HepG2 (cell line): ENCODE measurements at regions not wholly inside any gene's neighbourhood (a gene's known extent, or its start where the extent isn't known, plus 50 kb on each side); places are given as distances from the start of the nearest gene placed in this dataset.

Experiments used
- ATAC-seq: fragments of 200-7000 bp; cut with Tn5 transposase; 3 replicates; pipeline ENCODE4 v1.9.1; 2020; ENCODE audit warnings: mild to moderate bottlenecking, moderate library complexity
- BruUV-seq: library from RNA; stranded (reverse); fragments of 400-500 nt; replicated peaks from 2 replicates; lab custom pipeline; 2021; lab: Mats Ljungman, UMichigan
- CTCF ChIA-PET: fragments of 300-600 bp; formaldehyde crosslinking; extraction: SDS; loops from one replicate; lab custom pipeline; 2021; ENCODE audit warnings: low total read pairs, inconsistent platforms, low intra/inter-chr PET ratio; lab: Yijun Ruan, JAX
- POLR2A ChIA-PET: fragments of 350-600 bp; sonication (Branson Sonifier 250); formaldehyde crosslinking; loops from one replicate; lab custom pipeline; 2020; ENCODE audit warnings: antibody characterized with exemption, inconsistent platforms; lab: Yijun Ruan, JAX
- DNase-seq: peaks from one replicate; pipeline ENCODE4 v3.0.0-alpha.2; 2015; ENCODE audit warnings: low spot score
- FAIRE-seq: peaks from 3 replicates; lab custom pipeline; 2011; peaks lifted over from hg19 to GRCh38; lab: Jason Lieb, UNC
- H2AFZ ChIP-seq: one replicate; pipeline ENCODE4 v1.6.1; 2011; ENCODE audit warnings: low read length, inconsistent platforms
- H3K27ac ChIP-seq: fragments of 300-600 bp; 3 replicates; pipeline ENCODE4 v1.8.0; 2011; ENCODE audit warnings: mixed run types, mild to moderate bottlenecking, mixed read lengths, low read length, inconsistent platforms; ENCODE audit not compliant: insufficient read depth; ENCODE audit errors: extremely low read length
- H3K27me3 ChIP-seq, 2 experiments: fragments of 200-600 bp in 1 of 2; 2 replicates in 1 of 2; 3 replicates in 1 of 2; pipeline versions ENCODE4 v1.6.0 to v1.8.0; 2011; ENCODE audit warnings: low read length in 2 of 2, mild to moderate bottlenecking in 2 of 2, moderate library complexity in 2 of 2, inconsistent platforms in 1 of 2; ENCODE audit not compliant: insufficient read depth in 2 of 2, control insufficient read depth in 1 of 2
- H3K36me3 ChIP-seq, 2 experiments: fragments of 200-600 bp in 1 of 2; replicated peaks in 1 of 2; 2 replicates in 1 of 2; 3 replicates in 1 of 2; pipeline versions ENCODE4 v1.5.1 to v1.8.0; 2011; ENCODE audit warnings: low read length in 2 of 2, inconsistent platforms in 1 of 2; ENCODE audit not compliant: insufficient read depth in 2 of 2, control insufficient read depth in 1 of 2
- H3K4me1 ChIP-seq: 2 replicates; pipeline ENCODE4 v1.5.1; 2012; ENCODE audit warnings: low read length, inconsistent platforms; ENCODE audit not compliant: insufficient read depth
- H3K4me2 ChIP-seq: 2 replicates; pipeline ENCODE4 v1.6.0; 2011; ENCODE audit warnings: low read depth, low read length, inconsistent platforms
- H3K4me3 ChIP-seq, 3 experiments: fragments of 200-600 bp in 1 of 3; sonication (generic), shearing (Covaris generic) in 1 of 3; replicated peaks in 1 of 3; 2 replicates each; pipeline ENCODE4 v1.5.1; 2011 to 2016; ENCODE audit warnings: low read length in 3 of 3, inconsistent platforms in 2 of 3, low read depth in 2 of 3, mild to moderate bottlenecking in 2 of 3, control low read depth in 1 of 3, mixed read lengths in 1 of 3; ENCODE audit not compliant: insufficient read depth in 1 of 3
- H3K79me2 ChIP-seq: one replicate; pipeline ENCODE4 v1.6.1; 2011; ENCODE audit warnings: low read length, inconsistent platforms; ENCODE audit not compliant: insufficient read depth
- H3K9ac ChIP-seq: 2 replicates; pipeline ENCODE4 v1.6.0; 2011; ENCODE audit warnings: mild to moderate bottlenecking, low read depth, low read length, inconsistent platforms; ENCODE audit not compliant: insufficient read depth
- H3K9me3 ChIP-seq: 2 replicates; pipeline ENCODE4 v1.5.1; 2012; ENCODE audit warnings: mild to moderate bottlenecking, low read length
- H4K20me1 ChIP-seq: 2 replicates; pipeline ENCODE4 v1.6.0; 2011; ENCODE audit warnings: inconsistent platforms, mild to moderate bottlenecking, low read length, moderate library complexity; ENCODE audit not compliant: insufficient read depth
- CEBPB ChIP-seq: IDR thresholded peaks from 2 replicates; pipeline ENCODE4 v1.6.1; 2011; ENCODE audit warnings: low read depth, low read length, improper control_type of control experiment, borderline replicate concordance
- HMG20B ChIP-seq: conservative IDR thresholded peaks from 2 replicates; pipeline ENCODE4 v1.6.1; 2016; ENCODE audit warnings: missing genetic modification reagents, missing compliant biosample characterization
- IKZF4 ChIP-seq: sonication (generic); formaldehyde crosslinking; IDR thresholded peaks from 2 replicates; pipeline ENCODE4 v1.5.1; 2020; ENCODE audit warnings: borderline replicate concordance, mild to moderate bottlenecking, low read depth, missing genetic modification reagents; ENCODE audit errors: not compliant biosample characterization
- MAZ ChIP-seq, 2 experiments: sonication (generic) in 1 of 2; formaldehyde crosslinking in 1 of 2; IDR thresholded peaks; 2 replicates each; pipeline versions ENCODE4 v1.5.0 to v1.6.1; 2012 to 2020; ENCODE audit warnings: low read depth in 2 of 2, mild to moderate bottlenecking in 2 of 2, borderline replicate concordance in 1 of 2, improper control_type of control experiment in 1 of 2, low read length in 1 of 2, missing genetic modification reagents in 1 of 2, moderate library complexity in 1 of 2
- MIXL1 ChIP-seq: IDR thresholded peaks from 2 replicates; pipeline ENCODE4 v1.6.1; 2016
- NBN ChIP-seq: fragments of 450-650 bp; conservative IDR thresholded peaks from 2 replicates; pipeline ENCODE4 v1.6.1; 2017
- PAWR ChIP-seq: sonication (generic); formaldehyde crosslinking; IDR thresholded peaks from 2 replicates; pipeline ENCODE4 v1.4.0; 2020; ENCODE audit warnings: missing genetic modification reagents, mild to moderate bottlenecking, borderline replicate concordance
- PLRG1 ChIP-seq: fragments of 450-650 bp; conservative IDR thresholded peaks from 2 replicates; pipeline ENCODE4 v1.6.1; 2016
- SALL2 ChIP-seq: sonication (generic); formaldehyde crosslinking; IDR thresholded peaks from 2 replicates; pipeline ENCODE4 v1.8.1; 2023; ENCODE audit warnings: mild to moderate bottlenecking, missing genetic modification reagents, inconsistent platforms
- SIN3A ChIP-seq: IDR thresholded peaks from 2 replicates; pipeline ENCODE4 v1.6.1; 2011; ENCODE audit warnings: low read depth, mild to moderate bottlenecking, control low read depth, low read length, borderline replicate concordance
- ZNF124 ChIP-seq: sonication (generic); formaldehyde crosslinking; IDR thresholded peaks from 2 replicates; pipeline ENCODE4 v1.4.0; 2020; ENCODE audit warnings: missing genetic modification reagents
- ZNF382 ChIP-seq: sonication (generic); formaldehyde crosslinking; IDR thresholded peaks from 2 replicates; pipeline ENCODE4 v1.5.0; 2020; ENCODE audit warnings: missing genetic modification reagents, mild to moderate bottlenecking, borderline replicate concordance
- ZNF460 ChIP-seq: sonication (generic); formaldehyde crosslinking; IDR thresholded peaks from 2 replicates; pipeline ENCODE4 v1.5.1; 2020; ENCODE audit warnings: missing genetic modification reagents, mild to moderate bottlenecking, borderline replicate concordance
- ZNF598 ChIP-seq: sonication (generic); formaldehyde crosslinking; IDR thresholded peaks from 2 replicates; pipeline ENCODE4 v1.5.1; 2020; ENCODE audit warnings: mild to moderate bottlenecking, missing genetic modification reagents, borderline replicate concordance
- ZNF605 ChIP-seq: sonication (generic); formaldehyde crosslinking; IDR thresholded peaks from 2 replicates; pipeline ENCODE4 v1.8.0; 2022; ENCODE audit warnings: mild to moderate bottlenecking, missing genetic modification reagents
- ZNF619 ChIP-seq: sonication (generic); formaldehyde crosslinking; IDR thresholded peaks from 2 replicates; pipeline ENCODE4 v1.4.0; 2020; ENCODE audit warnings: mild to moderate bottlenecking, missing genetic modification reagents
- ZNF644 ChIP-seq: IDR thresholded peaks from 2 replicates; pipeline ENCODE4 v1.6.1; 2016; ENCODE audit warnings: low read depth
- WGBS: methylation state at CpG from one replicate; pipeline ENCODE4 v1.1.6; 2017; ENCODE audit warnings: low lambda C conversion rate; 5-methylcytosine and 5-hydroxymethylcytosine counted together
- in situ Hi-C: cut with HindIII; loops from 2 replicates; pipeline ENCODE4 v1.10.0; 2017; ENCODE audit warnings: low pct_unique_long_range_greater_than_20kb; ENCODE audit not compliant: extremely low pct_ligation_motif_present
- intact Hi-C: fragments of 100-400 bp; cut with micrococcal nuclease; formaldehyde crosslinking; loops from one replicate; pipeline ENCODE4 v1.10.0; 2022; ENCODE audit not compliant: unreplicated experiment
- TF ChIP-seq, protein P1 (sequence below): sonication (generic); formaldehyde crosslinking; IDR thresholded peaks from 2 replicates; pipeline ENCODE4 v1.4.0; 2020; ENCODE audit warnings: missing genetic modification reagents
- TF ChIP-seq, protein P2 (sequence below): sonication (generic); formaldehyde crosslinking; IDR thresholded peaks from 2 replicates; pipeline ENCODE4 v1.8.1; 2022; ENCODE audit warnings: mild to moderate bottlenecking, missing genetic modification reagents
- TF ChIP-seq, protein P3 (sequence below): sonication (generic); formaldehyde crosslinking; IDR thresholded peaks from 2 replicates; pipeline ENCODE4 v1.4.0; 2020; ENCODE audit warnings: missing genetic modification reagents, borderline replicate concordance

DNA sequence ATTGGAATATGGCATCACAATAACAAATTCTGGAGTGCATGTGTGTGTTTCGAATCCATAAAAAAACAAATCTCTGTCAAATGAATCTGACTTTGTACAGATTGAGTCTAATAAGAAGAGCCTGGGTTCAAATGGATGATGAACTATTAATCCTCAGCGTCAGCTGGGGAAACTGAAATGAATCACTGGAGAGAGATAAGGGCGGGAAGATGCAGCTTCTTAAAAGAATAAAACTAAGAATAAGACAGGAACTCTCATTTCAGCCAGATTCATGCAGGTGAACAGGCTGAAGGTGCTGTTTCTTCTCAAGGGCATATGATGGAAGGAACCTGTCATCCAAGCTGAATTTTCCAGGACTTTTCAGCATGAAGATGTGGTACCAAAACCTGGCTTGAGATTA, 202.6 kb upstream of the TRIB2 start (continued):
- TF ChIP-seq MAZ (IDR thresholded peaks at IDR 0.05; ENCODE audit: borderline replicate concordance, low read depth, low read length) (no peak), MAZ (CRISPR knock-in tag; IDR thresholded peaks at IDR 0.05; ENCODE audit: low read depth) (no peak), ZNF605 (CRISPR knock-in tag) (no peak), PLRG1 (no peak)

DNA sequence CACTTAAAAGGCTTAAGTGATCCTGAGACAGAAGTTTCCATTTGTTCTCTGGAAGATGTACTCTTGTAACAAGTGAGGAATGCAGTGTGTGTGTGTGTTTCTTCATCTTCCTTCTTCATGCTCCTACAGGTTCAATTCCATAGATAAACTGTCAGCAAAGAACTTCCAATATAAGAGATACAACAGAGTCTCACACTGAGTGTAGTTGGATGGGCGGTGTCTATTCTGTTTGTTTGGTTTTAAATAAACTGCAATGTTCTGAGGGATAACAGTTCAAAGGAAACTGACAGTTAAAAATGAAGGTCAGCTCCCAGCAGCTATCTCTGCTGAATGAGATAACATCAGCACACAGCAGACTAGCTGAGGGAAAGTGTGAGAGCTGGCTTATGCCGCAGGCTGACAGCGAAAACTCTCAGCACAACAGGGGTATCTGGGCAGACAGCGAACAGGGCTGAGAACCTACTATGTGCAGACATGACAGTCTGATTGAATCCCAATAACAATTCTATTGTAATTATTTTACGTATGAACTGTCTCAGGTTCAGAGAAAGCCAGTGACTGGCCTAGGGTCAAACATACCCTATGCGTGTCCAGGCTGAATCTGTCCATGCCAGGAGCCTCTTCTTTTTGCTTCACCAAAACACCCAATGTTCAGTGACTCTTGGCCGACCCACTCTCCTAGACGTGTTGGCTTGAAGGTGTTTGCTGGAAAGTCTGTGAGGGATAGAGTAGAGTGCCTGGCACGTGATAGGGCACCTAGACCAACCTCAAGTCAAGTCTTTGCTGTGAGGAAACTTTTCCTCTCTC, 201.9 kb upstream of the TRIB2 start:
- Histone ChIP-seq H2AFZ (no peak overlapping the region), H3K27me3 (no peaks in the 10 kb centered on the region), H3K4me2 (peak overlapping the region; percentile 40), H3K27ac (no peak overlapping the region), H3K79me2 (no peaks in the 10 kb centered on the region), H4K20me1 (no peaks in the 10 kb centered on the region), H3K9me3 (no peaks in the 10 kb centered on the region), H3K4me1 (peaks cover 23% of the 10 kb centered on the region), H3K36me3 (no peaks in the 10 kb centered on the region), H3K9ac (no peak overlapping the region), H3K4me3 (peak overlapping the region in 1 of 3 experiments; percentile 6; a peak in 1 of 6 replicates)
- CTCF ChIA-PET: no interaction called here
- in situ Hi-C loops: no loop called here
- POLR2A ChIA-PET: no interaction called here
- intact Hi-C loops: no loop called here
- 9% methylated on average over 9 of the region's 9 CpGs for WGBS
- ATAC-seq (peak; percentile 100), FAIRE-seq (peak; percentile 89), DNase-seq (peak; percentile 86)
- BruUV-seq: no TSS peak
- TF ChIP-seq ZNF460 (CRISPR knock-in tag) (no peak), PAWR (CRISPR knock-in tag) (no peak), SIN3A (no peak), CEBPB (no peak), IKZF4 (CRISPR knock-in tag) (no peak), NBN (no peak), ZNF124 (no peak), SALL2 (no peak), ZNF598 (CRISPR knock-in tag) (no peak), ZNF382 (CRISPR knock-in tag) (no peak), ZNF619 (no peak), MIXL1 (no peak), HMG20B (CRISPR knock-in tag) (peak; percentile 39; the same call in 1 of the 2 replicates), ZNF644 (CRISPR knock-in tag) (no peak)
- TF ChIP-seq, protein P1, sequence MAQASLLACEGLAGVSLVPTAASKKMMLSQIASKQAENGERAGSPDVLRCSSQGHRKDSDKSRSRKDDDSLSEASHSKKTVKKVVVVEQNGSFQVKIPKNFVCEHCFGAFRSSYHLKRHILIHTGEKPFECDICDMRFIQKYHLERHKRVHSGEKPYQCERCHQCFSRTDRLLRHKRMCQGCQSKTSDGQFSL (CRISPR knock-in tag): no peak
- TF ChIP-seq, protein P2, sequence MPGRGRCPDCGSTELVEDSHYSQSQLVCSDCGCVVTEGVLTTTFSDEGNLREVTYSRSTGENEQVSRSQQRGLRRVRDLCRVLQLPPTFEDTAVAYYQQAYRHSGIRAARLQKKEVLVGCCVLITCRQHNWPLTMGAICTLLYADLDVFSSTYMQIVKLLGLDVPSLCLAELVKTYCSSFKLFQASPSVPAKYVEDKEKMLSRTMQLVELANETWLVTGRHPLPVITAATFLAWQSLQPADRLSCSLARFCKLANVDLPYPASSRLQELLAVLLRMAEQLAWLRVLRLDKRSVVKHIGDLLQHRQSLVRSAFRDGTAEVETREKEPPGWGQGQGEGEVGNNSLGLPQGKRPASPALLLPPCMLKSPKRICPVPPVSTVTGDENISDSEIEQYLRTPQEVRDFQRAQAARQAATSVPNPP (CRISPR knock-in tag): no peak
- TF ChIP-seq, protein P3, sequence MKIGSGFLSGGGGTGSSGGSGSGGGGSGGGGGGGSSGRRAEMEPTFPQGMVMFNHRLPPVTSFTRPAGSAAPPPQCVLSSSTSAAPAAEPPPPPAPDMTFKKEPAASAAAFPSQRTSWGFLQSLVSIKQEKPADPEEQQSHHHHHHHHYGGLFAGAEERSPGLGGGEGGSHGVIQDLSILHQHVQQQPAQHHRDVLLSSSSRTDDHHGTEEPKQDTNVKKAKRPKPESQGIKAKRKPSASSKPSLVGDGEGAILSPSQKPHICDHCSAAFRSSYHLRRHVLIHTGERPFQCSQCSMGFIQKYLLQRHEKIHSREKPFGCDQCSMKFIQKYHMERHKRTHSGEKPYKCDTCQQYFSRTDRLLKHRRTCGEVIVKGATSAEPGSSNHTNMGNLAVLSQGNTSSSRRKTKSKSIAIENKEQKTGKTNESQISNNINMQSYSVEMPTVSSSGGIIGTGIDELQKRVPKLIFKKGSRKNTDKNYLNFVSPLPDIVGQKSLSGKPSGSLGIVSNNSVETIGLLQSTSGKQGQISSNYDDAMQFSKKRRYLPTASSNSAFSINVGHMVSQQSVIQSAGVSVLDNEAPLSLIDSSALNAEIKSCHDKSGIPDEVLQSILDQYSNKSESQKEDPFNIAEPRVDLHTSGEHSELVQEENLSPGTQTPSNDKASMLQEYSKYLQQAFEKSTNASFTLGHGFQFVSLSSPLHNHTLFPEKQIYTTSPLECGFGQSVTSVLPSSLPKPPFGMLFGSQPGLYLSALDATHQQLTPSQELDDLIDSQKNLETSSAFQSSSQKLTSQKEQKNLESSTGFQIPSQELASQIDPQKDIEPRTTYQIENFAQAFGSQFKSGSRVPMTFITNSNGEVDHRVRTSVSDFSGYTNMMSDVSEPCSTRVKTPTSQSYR (CRISPR knock-in tag): no peak
